ENCODE measurements at regions not wholly inside any gene's neighbourhood (a gene's known extent, or its start where the extent isn't known, plus 50 kb on each side); places are given as distances from the start of the nearest gene placed in this dataset.

GRCh38 chr4:52235552-52236201 is 184.6 kb downstream of the SPATA18 start:
- FAIRE-seq (no peak), DNase-seq (ENCODE audit: insufficient read length) (no peak)
- TF ChIP-seq POLR2AphosphoS5 (IDR thresholded peaks at IDR 0.05; ENCODE audit: low read depth, low read length) = no peak
- TF ChIP-seq TAF1 (IDR thresholded peaks at IDR 0.05; ENCODE audit: borderline replicate concordance, low read depth, low read length) = no peak
- no peak for TF ChIP-seq POLR2A (IDR thresholded peaks at IDR 0.05; ENCODE audit: low read depth, low read length)

DNA sequence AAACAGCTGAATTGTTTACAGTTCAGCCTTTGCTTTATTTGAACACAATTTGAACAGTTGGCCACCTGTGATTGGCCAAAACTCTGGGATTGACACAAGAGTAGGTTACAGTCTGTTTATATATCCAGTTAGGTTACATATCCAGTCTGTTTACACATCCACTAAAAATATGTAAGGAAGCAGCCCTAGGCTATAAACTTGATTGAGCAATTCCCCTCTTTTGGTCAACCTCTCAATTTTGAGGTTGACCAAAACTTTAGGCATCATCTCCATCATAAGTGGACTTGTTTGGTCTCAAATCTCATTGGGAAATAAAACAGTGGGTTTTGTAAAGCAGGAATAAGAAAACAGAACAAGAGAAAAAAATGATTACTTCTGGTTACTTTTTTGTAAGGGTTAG is 190.8 kb downstream of the SPATA18 start:
- DNase-seq (ENCODE audit: insufficient read length) (no peak), FAIRE-seq (no peak)
- TF ChIP-seq POLR2A (IDR thresholded peaks at IDR 0.05; ENCODE audit: low read depth, low read length) (no peak), TAF1 (IDR thresholded peaks at IDR 0.05; ENCODE audit: borderline replicate concordance, low read depth, low read length) (no peak)

- FAIRE-seq = no peak
- no peak for TF ChIP-seq TAF1 (IDR thresholded peaks at IDR 0.05; ENCODE audit: borderline replicate concordance, low read depth, low read length)
- TF ChIP-seq POLR2AphosphoS5 (IDR thresholded peaks at IDR 0.05; ENCODE audit: low read depth, low read length) = no peak
- TF ChIP-seq POLR2A (IDR thresholded peaks at IDR 0.05; ENCODE audit: low read depth, low read length) = no peak
These were observed 192.3 kb downstream of the SPATA18 start for GRCh38 chr4:52243367-52243766.

DNA sequence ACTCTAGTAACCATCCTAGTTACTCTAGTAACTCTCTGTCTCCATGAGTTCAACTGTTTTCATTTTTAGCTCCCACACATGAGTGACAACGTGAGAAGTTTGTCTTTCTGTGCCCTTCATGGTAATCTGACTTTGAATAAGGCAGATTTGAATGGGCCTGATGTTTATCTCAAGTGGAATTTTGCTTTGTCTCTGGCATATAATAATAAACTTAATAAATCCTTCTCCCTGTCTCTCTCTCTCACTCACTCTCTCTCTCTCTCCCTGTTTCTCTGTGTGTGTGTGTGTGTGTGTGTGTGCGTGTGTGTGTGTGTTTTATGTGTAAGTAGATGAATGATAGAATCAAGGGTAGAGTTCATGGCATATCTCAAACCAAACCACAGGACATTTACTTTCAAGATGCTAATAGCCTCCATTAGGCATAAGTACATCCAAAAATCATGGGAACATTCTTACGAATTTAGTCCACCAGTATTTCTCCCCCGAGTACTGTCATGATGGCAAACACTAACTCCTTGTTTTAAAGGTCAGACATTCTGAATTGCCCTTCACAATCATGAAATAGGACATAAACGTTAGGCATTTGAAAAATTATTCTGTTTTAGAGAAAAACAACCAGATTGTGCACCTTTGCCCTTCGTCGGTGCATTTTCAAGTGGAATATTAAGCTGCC is 193.1 kb downstream of the SPATA18 start:
- no peak for FAIRE-seq
- TF ChIP-seq POLR2AphosphoS5 (IDR thresholded peaks at IDR 0.05; ENCODE audit: low read depth, low read length) (no peak), POLR2A (IDR thresholded peaks at IDR 0.05; ENCODE audit: low read depth, low read length) (no peak), TAF1 (IDR thresholded peaks at IDR 0.05; ENCODE audit: borderline replicate concordance, low read depth, low read length) (no peak)
- no peak for DNase-seq (ENCODE audit: insufficient read length)

More at GRCh38 chr4:52243367-52243766, 192.3 kb downstream of the SPATA18 start:
- no peak for DNase-seq (ENCODE audit: insufficient read length)

- no peak for TF ChIP-seq TAF1 (IDR thresholded peaks at IDR 0.05; ENCODE audit: borderline replicate concordance, low read depth, low read length)
- TF ChIP-seq POLR2A (IDR thresholded peaks at IDR 0.05; ENCODE audit: low read depth, low read length) = no peak
- TF ChIP-seq POLR2AphosphoS5 (IDR thresholded peaks at IDR 0.05; ENCODE audit: low read depth, low read length) = no peak
- no peak for DNase-seq (ENCODE audit: insufficient read length)
- no peak for FAIRE-seq
These were observed 193.7 kb downstream of the SPATA18 start for GRCh38 chr4:52244848-52245247.

DNA sequence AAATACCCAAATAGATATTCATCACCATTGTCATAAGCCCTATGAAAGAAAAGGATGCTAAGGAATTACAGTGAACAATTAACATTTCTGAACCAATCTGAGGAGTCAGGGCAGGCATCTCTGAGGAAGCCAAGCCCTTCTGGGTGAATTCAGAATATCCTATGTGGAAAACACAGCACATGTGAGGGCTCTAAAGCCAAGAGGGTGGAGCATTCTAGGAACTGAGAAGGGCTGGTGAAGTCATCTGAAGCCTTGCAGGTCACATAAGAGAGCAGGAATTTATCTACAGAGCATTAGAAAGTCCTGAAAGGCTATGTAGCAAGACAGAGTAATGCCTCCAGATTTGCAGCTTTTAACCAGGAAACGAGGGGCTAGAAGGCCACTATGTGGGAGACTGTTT is 195.7 kb downstream of the SPATA18 start:
- TF ChIP-seq POLR2AphosphoS5 (IDR thresholded peaks at IDR 0.05; ENCODE audit: low read depth, low read length) (no peak), POLR2A (IDR thresholded peaks at IDR 0.05; ENCODE audit: low read depth, low read length) (no peak), TAF1 (IDR thresholded peaks at IDR 0.05; ENCODE audit: borderline replicate concordance, low read depth, low read length) (no peak)
- FAIRE-seq = no peak
- DNase-seq (ENCODE audit: insufficient read length) = no peak

GRCh38 chr4:52247941-52248340 is 196.8 kb downstream of the SPATA18 start:
- TF ChIP-seq POLR2AphosphoS5 (IDR thresholded peaks at IDR 0.05; ENCODE audit: low read depth, low read length) (no peak), POLR2A (IDR thresholded peaks at IDR 0.05; ENCODE audit: low read depth, low read length) (no peak), TAF1 (IDR thresholded peaks at IDR 0.05; ENCODE audit: borderline replicate concordance, low read depth, low read length) (no peak)
- DNase-seq (ENCODE audit: insufficient read length) (no peak), FAIRE-seq (no peak)

DNA sequence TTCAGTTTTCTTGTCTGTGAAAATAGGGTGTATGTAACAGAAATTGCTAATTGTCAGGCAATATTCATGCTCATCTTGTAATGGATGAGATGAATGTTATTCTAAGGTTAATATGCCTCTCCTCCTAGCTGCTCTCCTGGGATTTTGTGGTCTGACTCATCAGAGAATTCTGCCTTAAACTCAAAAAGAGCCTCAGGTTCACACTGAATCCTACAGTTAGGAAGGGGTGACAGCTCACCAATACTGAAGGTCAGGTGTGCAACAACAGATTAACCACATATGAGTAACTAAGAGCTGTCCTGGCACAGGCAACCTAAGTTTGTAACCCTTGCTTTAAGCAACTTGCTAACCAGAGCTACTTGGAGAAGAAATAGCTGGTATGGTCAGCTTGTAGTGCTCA is 197.7 kb downstream of the SPATA18 start:
- DNase-seq (ENCODE audit: insufficient read length) (no peak), FAIRE-seq (no peak)
- no peak for TF ChIP-seq POLR2A (IDR thresholded peaks at IDR 0.05; ENCODE audit: low read depth, low read length)
- no peak for TF ChIP-seq POLR2AphosphoS5 (IDR thresholded peaks at IDR 0.05; ENCODE audit: low read depth, low read length)
- no peak for TF ChIP-seq TAF1 (IDR thresholded peaks at IDR 0.05; ENCODE audit: borderline replicate concordance, low read depth, low read length)

DNA sequence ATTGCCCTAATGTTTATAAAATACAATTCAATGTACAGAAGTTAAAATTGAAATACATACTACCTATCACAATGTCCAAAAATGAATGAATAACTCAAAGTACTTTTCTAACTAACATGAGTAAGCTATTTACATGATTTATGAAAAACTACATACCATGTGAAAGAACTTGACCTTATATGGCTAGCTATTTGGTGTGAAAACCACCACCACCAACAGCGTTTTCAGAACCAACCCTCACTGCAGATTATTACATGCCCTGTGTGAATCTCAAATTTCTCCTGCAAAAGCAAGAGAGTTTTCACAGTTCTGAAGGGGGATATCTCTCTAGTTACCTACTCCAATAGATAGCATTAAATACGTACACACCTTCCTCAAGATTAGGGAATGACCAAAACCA is 198.5 kb downstream of the SPATA18 start:
- TF ChIP-seq POLR2A (IDR thresholded peaks at IDR 0.05; ENCODE audit: low read depth, low read length) (no peak), TAF1 (IDR thresholded peaks at IDR 0.05; ENCODE audit: borderline replicate concordance, low read depth, low read length) (no peak), POLR2AphosphoS5 (IDR thresholded peaks at IDR 0.05; ENCODE audit: low read depth, low read length) (no peak)
- DNase-seq (ENCODE audit: insufficient read length) = no peak
- FAIRE-seq = no peak

GRCh38 chr4:52250154-52250553 is 199.1 kb downstream of the SPATA18 start:
- TF ChIP-seq TAF1 (IDR thresholded peaks at IDR 0.05; ENCODE audit: borderline replicate concordance, low read depth, low read length) (no peak), POLR2AphosphoS5 (IDR thresholded peaks at IDR 0.05; ENCODE audit: low read depth, low read length) (no peak), POLR2A (IDR thresholded peaks at IDR 0.05; ENCODE audit: low read depth, low read length) (no peak)
- FAIRE-seq = no peak

DNA sequence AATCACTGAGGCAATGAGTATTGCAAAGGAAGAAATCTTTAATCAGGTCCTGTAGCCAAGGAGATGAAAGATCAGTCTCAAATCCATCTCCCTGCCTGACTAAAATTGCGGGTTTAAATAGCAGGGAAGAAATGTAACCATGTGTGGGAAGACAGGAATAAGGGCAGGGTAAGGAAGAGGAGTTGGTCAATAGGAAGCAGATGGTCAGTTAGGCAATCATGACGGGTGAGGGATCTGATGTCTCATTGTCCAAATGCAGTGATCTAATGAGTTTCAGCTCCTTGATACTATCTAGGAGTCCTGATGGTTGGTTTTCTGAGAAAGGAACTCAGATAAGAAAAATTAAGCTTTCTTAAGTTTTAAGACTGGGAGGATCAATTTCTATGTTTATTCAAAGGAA is 200.8 kb downstream of the SPATA18 start:
- FAIRE-seq (no peak), DNase-seq (ENCODE audit: insufficient read length) (no peak)
- TF ChIP-seq TAF1 (IDR thresholded peaks at IDR 0.05; ENCODE audit: borderline replicate concordance, low read depth, low read length) (no peak), POLR2AphosphoS5 (IDR thresholded peaks at IDR 0.05; ENCODE audit: low read depth, low read length) (no peak), POLR2A (IDR thresholded peaks at IDR 0.05; ENCODE audit: low read depth, low read length) (no peak)

More at GRCh38 chr4:52250154-52250553, 199.1 kb downstream of the SPATA18 start:
- DNase-seq (ENCODE audit: insufficient read length) = no peak

DNA sequence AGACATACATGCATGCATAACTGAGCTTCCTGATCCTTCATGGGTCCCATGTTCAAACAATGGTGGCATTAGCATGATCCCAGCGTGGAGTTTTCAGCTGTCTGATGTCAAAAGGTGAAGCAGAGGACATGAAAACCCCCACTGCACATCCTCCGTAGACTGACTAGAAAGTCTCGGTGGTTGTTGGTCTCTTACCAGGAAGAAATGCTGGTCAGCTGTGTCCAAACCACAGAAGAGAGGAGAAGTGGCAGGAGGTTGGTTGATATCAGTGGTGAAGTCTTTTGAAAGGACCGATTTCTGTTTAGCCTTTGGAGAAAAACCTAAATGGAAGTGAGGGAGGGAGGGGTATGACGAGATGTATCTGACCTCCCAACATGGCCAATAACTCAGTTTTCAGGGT is 201.9 kb downstream of the SPATA18 start:
- DNase-seq (ENCODE audit: insufficient read length) (no peak), FAIRE-seq (no peak)
- TF ChIP-seq TAF1 (IDR thresholded peaks at IDR 0.05; ENCODE audit: borderline replicate concordance, low read depth, low read length) = no peak
- TF ChIP-seq POLR2A (IDR thresholded peaks at IDR 0.05; ENCODE audit: low read depth, low read length) = no peak
- TF ChIP-seq POLR2AphosphoS5 (IDR thresholded peaks at IDR 0.05; ENCODE audit: low read depth, low read length) = no peak
